Activated CD4-positive, alpha-beta T cell treated with anti-CD3 and anti-CD28 coated beads, Interleukin-2, amount 10 ng/mL, durations not matched to agents 24 days and 14 days (primary cell): ENCODE measurements at regions not wholly inside any gene's neighbourhood (a gene's known extent, or its start where the extent isn't known, plus 50 kb on each side); places are given as distances from the start of the nearest gene placed in this dataset.
"Not testable (repeated sequence)": the region's sequence is repeated elsewhere in the genome, so short reads cannot be mapped to it uniquely, and the experiment has no call there.

Experiments used
- DNase-seq: peaks from one replicate; pipeline ENCODE4 v3.0.0; 2022
- H3K27ac Mint-ChIP-seq: one replicate; pipeline ENCODE4 v1.8.0; 2022; ENCODE audit warnings: mild to moderate bottlenecking, mixed read lengths
- H3K27me3 Mint-ChIP-seq: one replicate; pipeline ENCODE4 v1.8.0; 2022; ENCODE audit warnings: mixed read lengths
- H3K36me3 Mint-ChIP-seq: one replicate; pipeline ENCODE4 v1.8.0; 2022; ENCODE audit warnings: low read depth, mild to moderate bottlenecking, mixed read lengths
- H3K4me1 Mint-ChIP-seq: one replicate; pipeline ENCODE4 v1.8.0; 2021; ENCODE audit warnings: mixed read lengths
- H3K4me3 Mint-ChIP-seq: one replicate; pipeline ENCODE4 v1.8.0; 2022; ENCODE audit warnings: mild to moderate bottlenecking, moderate library complexity, mixed read lengths
- H3K9me3 Mint-ChIP-seq: one replicate; pipeline ENCODE4 v1.8.0; 2021; ENCODE audit warnings: mixed read lengths
- intact Hi-C: fragments of 100-400 bp; cut with micrococcal nuclease; formaldehyde crosslinking; loops from one replicate; pipeline ENCODE4 v1.15.1; 2023

DNA sequence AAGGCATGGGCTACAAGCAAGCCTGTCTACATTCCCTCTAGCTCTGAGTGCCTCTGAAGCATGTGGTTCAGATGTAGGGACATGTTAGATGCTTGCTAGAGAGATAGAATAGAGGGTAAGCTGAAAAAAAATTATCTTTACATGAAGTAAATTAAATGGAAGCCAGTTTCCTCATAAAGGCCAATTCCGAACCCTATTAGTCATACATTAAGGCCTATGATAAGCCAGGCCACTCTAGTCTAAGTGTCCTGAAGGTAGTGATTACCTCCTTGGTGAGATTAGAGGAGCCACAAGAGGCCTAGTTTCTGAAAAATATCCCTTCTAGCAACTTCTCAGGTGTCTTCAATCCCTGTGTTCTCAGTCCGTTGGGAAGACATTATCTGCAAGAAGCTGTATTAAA, 72.4 kb upstream of the NPAS2 start:
- Mint-ChIP-seq H3K4me1 (peaks cover 3% of the 10 kb centered on the region), H3K27me3 (peaks cover 14% of the 10 kb centered on the region), H3K36me3 (no peaks in the 10 kb centered on the region), H3K9me3 (no peaks in the 10 kb centered on the region), H3K4me3 (no peak overlapping the region), H3K27ac (no peak overlapping the region)
- intact Hi-C loops = no loop called here
- DNase-seq = no peak

DNA sequence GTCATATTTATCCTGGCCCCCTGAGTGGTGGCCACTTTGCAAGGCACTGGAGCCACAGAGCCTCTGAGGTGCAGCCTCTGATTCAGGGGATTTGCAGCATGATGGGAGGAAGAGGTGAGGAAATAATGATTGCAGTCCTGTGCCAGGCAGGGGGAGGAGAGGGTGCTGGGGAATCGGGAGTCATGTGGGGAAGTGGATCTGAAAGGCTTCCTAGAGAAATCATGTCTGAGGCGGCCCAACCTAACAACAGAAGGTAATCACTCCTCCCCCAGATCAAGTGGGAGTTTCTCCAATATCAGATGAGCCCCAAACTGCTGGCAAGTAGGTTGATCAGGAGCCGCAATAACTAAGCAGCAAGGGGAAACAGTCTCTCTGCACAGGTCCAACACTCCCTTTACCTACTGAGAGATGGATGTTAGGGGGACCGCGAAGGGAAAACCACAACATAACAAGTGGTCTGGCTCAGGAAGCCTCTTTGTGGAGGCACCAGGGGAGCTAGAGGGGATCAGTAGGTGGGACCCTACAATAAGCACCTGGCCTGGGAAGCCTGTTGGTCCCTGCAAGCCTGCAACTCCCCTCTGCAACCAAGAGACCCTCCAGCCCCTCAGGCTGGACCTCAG, 71.8 kb upstream of the NPAS2 start:
- intact Hi-C loops = no loop called here
- H3K9me3 Mint-ChIP-seq = no peaks in the 10 kb centered on the region
- no peak for DNase-seq
- no peak overlapping the region for H3K4me3 Mint-ChIP-seq
- H3K27me3 Mint-ChIP-seq = peaks cover 14% of the 10 kb centered on the region
- no peak overlapping the region for H3K27ac Mint-ChIP-seq
- H3K36me3 Mint-ChIP-seq = no peaks in the 10 kb centered on the region
- H3K4me1 Mint-ChIP-seq = peaks cover 3% of the 10 kb centered on the region

DNA sequence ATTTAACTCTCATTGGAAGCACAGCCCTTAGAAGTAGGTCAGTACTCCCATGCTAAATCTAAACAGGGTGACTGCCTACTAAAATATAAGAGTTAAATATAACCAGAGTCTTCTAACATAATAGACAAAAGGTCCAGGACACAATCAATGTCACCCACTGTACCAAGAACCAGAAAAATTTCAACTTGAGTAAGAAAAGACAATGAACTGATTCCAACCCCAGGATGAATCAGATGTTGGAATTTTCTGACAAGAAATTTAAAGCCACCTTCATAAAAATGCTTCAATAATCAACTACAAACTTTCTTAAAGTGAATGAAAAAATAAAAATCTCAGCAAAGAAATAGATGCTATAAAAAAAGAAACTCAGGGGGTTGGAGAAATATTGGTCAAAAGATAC, 71.3 kb upstream of the NPAS2 start:
- Mint-ChIP-seq H3K27me3 (peaks cover 14% of the 10 kb centered on the region), H3K4me1 (peaks cover 3% of the 10 kb centered on the region), H3K9me3 (no peaks in the 10 kb centered on the region), H3K27ac (no peak overlapping the region), H3K36me3 (no peaks in the 10 kb centered on the region), H3K4me3 (no peak overlapping the region)
- DNase-seq = no peak
- intact Hi-C loops = no loop called here

DNA sequence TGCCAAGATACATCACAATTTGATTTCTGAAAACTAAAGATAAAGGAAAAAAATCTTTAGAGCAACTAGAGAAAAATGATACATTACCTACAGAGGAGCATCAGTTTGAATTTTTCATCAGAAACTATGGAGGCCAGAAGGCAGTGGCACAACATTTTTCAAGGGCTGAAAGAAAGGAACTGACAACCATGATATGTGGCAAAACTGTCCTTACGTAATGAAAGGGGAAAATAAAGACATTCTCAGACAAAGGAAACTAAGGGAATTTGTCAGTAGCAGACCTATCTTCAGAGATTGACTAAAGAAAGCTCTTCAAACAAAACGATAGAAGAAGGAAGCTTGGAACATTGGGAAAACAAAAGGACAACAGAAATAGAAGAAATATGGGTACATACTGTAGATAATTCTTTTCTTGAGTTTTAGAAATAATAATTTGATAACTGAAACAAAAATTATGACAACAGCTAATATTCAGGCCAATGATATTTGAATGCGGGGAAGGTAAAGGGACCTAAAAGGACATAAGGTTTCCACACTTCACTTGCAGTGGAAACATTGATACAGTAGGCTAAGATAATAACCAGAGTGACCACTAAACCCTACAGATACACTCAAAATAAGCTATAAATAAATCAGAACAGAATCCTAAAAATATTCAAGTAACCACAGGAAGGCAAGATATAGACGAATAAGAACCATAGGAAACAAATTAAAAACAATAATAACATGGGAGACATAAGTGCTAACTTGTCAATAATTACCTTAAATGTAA, 70.0 kb upstream of the NPAS2 start:
- intact Hi-C loops = no loop called here
- Mint-ChIP-seq H3K4me3 (no peak overlapping the region), H3K9me3 (no peaks in the 10 kb centered on the region), H3K27me3 (peaks cover 16% of the 10 kb centered on the region), H3K27ac (no peak overlapping the region), H3K36me3 (no peaks in the 10 kb centered on the region), H3K4me1 (peaks cover under 1% of the 10 kb centered on the region)
- DNase-seq = no peak

DNA sequence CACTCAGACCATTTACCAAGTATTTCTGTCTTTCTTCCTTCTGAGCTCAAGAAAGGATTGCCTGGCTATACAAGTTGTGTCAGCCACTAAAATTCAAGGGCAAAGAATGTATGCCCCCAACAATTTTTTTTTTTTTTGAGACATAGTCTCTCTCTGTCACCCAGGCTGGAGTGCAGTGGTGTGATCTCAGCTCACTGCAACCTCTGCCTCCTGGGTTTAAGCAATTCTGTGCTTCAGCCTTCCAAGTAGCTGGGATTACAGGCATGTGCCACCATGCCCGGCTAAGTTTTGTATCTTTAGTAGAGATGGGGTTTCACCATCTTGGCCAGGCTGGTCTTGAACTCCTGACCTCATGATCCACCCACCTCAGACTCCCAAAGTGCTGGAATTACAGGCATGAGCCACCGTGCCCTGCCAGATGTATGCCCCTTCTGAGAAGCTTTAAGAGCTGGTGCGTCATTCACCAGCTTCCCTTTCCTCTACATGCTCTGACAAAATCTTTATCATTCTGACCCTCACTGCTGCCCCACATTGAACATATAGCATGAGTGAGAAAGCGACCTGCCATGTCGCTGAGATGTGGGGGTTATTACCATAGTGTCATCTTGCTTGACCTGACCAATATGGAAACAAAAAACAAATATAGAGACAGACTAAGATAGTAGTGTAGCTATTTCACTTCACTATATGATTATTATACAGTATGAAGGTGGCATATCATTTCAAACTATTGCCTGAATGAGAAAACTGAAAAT, 67.9 kb upstream of the NPAS2 start:
- H3K4me1 Mint-ChIP-seq, DNase-seq, H3K9me3 Mint-ChIP-seq, intact Hi-C loops, H3K4me3 Mint-ChIP-seq, H3K36me3 Mint-ChIP-seq, H3K27ac Mint-ChIP-seq: not testable (repeated sequence)
- peaks cover 13% of the 10 kb centered on the region for H3K27me3 Mint-ChIP-seq

DNA sequence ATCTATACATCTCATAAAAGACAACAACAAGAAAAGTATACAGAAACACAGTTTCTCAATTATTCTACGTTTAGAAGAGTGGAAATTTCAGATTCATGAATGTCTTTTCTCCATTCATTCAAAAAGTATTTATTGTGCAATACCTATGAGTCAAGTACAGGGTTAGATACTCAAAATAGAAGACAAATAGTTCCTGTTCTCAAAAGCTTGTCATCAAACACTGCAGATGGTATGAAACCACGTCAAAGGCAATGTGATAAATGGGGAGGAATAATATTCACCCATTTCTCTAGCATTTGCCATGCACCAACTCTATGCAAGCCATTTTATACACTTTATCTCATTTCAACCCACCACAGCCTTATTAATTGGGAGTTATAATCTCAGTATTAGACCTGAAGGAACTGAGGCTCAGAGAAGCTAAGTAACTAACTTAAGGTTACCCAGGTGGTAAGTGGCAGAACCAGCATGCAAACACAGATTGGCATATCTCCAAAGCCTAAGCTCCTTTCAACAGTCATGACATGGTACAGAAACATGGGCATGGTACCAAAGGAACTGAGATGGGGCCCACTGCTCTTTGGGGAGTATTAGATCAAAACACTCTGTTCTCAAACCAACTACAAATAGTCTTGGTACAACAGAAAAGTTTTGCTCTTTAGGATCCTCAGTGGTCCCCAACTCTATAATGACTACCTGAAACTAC, 67.2 kb upstream of the NPAS2 start:
- Mint-ChIP-seq H3K4me3 (no peak overlapping the region), H3K27me3 (peaks cover 13% of the 10 kb centered on the region), H3K9me3 (peaks cover 4% of the 10 kb centered on the region), H3K27ac (no peak overlapping the region), H3K4me1 (no peaks in the 10 kb centered on the region), H3K36me3 (no peaks in the 10 kb centered on the region)
- intact Hi-C loops = no loop called here
- DNase-seq = no peak

DNA sequence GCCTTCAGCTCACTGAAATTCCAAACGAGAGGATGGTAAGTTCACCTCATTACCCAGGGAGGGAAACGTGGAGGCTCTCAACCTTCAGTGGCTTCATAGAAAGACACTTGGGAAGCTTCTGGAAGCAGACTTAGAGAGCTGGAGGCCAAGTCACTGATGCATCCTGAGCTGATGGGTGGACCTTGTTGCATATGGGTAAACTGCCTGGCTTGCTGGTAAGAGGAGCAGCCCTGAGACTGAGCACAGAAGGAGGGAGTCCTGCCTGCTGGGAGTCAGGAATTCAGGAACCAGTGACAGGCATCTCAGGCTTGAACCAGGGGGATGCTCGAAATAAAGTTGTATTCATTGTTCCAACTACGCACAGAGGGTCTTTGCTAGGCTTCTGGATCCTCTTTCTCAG, 66.5 kb upstream of the NPAS2 start:
- DNase-seq = no peak
- no peaks in the 10 kb centered on the region for H3K4me1 Mint-ChIP-seq
- H3K27me3 Mint-ChIP-seq = peaks cover 13% of the 10 kb centered on the region
- no peak overlapping the region for H3K27ac Mint-ChIP-seq
- peaks cover 4% of the 10 kb centered on the region for H3K9me3 Mint-ChIP-seq
- intact Hi-C loops = no loop called here
- no peaks in the 10 kb centered on the region for H3K36me3 Mint-ChIP-seq
- no peak overlapping the region for H3K4me3 Mint-ChIP-seq

DNA sequence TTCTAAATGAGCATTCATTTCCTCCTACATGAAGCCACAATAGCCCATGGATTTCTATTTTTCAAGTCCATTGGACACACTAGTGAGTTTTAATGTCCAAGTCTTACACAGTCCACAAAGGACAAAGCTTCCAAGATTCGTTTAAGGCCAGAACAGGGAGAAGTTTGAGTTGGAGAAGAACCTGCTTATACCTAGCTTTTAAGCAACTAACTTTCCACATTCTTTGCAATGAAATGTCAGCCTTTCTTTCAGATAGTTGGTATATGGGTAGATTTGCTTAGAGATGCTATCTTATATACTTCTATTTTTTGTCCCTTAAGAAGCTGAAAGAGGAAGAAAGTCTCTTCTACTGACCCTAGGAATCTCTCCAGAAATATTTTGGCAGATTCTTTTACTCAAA, 66.1 kb upstream of the NPAS2 start:
- Mint-ChIP-seq H3K9me3 (peaks cover 4% of the 10 kb centered on the region), H3K27ac (no peak overlapping the region), H3K4me3 (no peak overlapping the region), H3K36me3 (no peaks in the 10 kb centered on the region), H3K4me1 (no peaks in the 10 kb centered on the region), H3K27me3 (peaks cover 11% of the 10 kb centered on the region)
- DNase-seq = no peak
- intact Hi-C loops = no loop called here

DNA sequence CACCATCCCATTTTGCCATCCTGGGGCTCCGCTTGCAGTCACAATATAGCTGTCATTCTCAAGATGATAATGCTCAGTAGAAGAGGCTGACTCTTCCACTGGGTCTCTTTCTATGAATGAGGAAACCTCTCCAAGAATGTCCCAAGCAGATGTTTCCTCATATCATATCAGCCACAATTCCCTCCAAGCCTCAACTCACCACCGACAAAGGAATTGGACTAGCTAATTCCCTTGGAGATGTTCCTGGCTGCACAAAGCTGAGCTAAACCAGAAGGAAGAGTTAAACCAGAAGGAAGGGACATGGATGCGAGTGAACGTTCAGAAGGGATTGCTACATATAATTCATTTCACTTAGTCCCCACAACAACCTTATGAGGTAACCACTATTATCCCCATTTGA, 65.0 kb upstream of the NPAS2 start:
- Mint-ChIP-seq H3K27me3 (peaks cover 6% of the 10 kb centered on the region), H3K27ac (no peak overlapping the region), H3K9me3 (peaks cover 4% of the 10 kb centered on the region), H3K4me1 (no peaks in the 10 kb centered on the region), H3K4me3 (no peak overlapping the region), H3K36me3 (no peaks in the 10 kb centered on the region)
- intact Hi-C loops = no loop called here
- DNase-seq = no peak

DNA sequence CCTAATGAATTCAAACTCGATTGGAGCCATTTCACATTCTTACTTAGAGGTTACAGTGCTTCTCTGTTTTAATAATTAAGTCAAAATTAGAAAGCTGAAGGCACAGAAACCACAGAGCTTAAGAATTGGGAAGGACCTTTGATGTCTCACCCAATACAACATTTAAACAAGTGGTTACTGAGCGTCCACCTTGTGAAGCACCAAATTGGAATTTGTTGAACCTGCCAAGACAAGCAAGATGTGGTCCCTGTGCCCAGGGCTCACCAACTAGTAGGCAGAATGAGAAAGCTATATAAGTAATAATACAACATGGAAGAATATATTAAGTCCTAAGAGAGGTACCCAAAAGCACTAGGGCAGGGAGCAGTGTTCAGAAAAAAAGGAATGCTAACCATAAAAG, 64.5 kb upstream of the NPAS2 start:
- Mint-ChIP-seq H3K4me3 (no peak overlapping the region), H3K27me3 (peaks cover 2% of the 10 kb centered on the region), H3K27ac (no peak overlapping the region), H3K4me1 (no peaks in the 10 kb centered on the region), H3K9me3 (peaks cover 4% of the 10 kb centered on the region), H3K36me3 (no peaks in the 10 kb centered on the region)
- intact Hi-C loops = no loop called here
- no peak for DNase-seq

DNA sequence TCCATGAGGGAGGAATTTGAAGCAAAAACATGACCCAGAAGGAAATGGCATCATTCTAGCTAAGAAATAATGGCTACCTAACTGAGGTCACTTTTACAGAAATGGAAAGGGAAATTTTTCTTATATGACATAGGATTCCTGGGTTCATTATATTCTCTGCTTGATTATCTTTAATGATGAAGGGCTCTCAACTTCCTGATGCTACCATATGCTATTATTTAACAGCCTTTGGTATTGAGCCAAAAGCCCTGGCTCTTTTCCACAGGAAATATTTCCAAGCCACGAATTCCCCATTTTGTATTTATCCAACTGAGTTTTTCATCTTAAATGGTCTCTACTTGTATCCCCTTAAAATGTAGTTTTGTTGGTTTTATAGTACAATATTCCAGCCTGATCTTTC, 63.2 kb upstream of the NPAS2 start:
- H3K9me3 Mint-ChIP-seq = peaks cover 4% of the 10 kb centered on the region
- no peak for DNase-seq
- no peak overlapping the region for H3K27ac Mint-ChIP-seq
- H3K36me3 Mint-ChIP-seq = no peaks in the 10 kb centered on the region
- intact Hi-C loops = no loop called here
- peaks cover 1% of the 10 kb centered on the region for H3K27me3 Mint-ChIP-seq
- H3K4me3 Mint-ChIP-seq = no peak overlapping the region
- no peaks in the 10 kb centered on the region for H3K4me1 Mint-ChIP-seq

DNA sequence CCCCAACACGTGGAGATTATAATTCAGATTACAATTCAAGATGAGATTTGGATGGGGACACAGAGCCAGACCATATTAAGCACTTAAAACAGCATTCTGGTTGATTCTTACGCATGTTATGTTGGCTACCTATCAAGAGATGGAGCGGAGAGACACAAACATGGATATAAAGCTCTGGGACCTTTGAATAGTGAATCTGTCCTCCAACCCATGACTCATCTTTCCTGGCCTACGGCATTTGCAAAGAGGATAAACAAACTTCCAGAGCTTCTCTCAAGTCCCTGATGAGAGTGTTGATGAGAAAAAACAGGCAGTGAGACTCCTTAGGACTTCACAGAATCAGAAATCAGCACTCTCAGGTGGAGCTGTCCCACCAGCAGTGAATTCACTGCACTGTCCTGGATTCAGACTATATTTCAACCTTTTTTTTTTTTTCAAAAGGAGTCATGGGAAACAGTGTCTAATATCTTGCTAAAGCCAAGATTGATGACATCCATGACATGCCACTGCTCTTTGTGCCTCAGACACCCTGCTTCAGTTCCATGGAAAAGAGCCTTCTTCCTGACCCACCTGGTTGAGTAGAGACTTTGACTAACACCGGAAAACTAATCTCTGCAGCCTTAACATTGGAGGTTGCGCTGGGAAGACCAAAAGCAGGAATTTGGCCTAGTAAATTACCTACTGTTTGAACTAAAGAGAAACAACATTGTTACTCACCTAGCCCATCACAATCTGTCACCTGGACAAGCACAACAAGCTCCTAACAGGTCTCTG, 62.1 kb upstream of the NPAS2 start:
- peaks cover 7% of the 10 kb centered on the region for H3K9me3 Mint-ChIP-seq
- DNase-seq = no peak
- no peak overlapping the region for H3K4me3 Mint-ChIP-seq
- H3K27me3 Mint-ChIP-seq = peaks cover 6% of the 10 kb centered on the region
- no peaks in the 10 kb centered on the region for H3K4me1 Mint-ChIP-seq
- intact Hi-C loops = no loop called here
- H3K27ac Mint-ChIP-seq = no peak overlapping the region
- H3K36me3 Mint-ChIP-seq = no peaks in the 10 kb centered on the region

DNA sequence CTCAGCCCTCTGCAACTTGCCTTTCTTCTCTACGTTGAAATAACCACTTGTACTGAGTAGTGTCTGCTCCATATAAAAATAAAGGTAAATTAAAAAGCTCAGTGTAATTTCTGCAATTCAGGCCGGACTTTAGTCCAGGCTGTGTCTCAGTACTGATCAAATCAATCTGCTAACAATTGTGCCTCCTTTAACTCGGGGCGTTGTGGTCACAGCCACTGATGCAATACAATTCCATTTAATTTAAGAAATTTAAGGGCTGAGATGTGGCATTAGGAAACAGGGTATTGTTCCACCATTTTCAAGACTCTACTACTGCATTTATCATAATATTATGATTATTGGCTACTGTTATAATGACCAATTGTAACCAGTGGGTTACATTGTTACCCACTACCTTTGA, 60.0 kb upstream of the NPAS2 start:
- intact Hi-C loops = no loop called here
- no peaks in the 10 kb centered on the region for H3K36me3 Mint-ChIP-seq

More for the DNA sequence above, 60.0 kb upstream of the NPAS2 start:
- Mint-ChIP-seq H3K27me3 (peaks cover 8% of the 10 kb centered on the region), H3K4me1 (no peaks in the 10 kb centered on the region), H3K27ac (no peak overlapping the region), H3K4me3 (no peak overlapping the region), H3K9me3 (peaks cover 7% of the 10 kb centered on the region)
- no peak for DNase-seq
